Vagina (tissue), 2 donors: ENCODE measurements at regions not wholly inside any gene's neighbourhood (a gene's known extent, or its start where the extent isn't known, plus 50 kb on each side); places are given as distances from the start of the nearest gene placed in this dataset.

Experiments
- POLR2A ChIP-seq, 2 donors: fragments of 450-650 bp; IDR thresholded peaks; one replicate each; pipeline ENCODE4 v1.6.1; 2017; ENCODE audit warnings: antibody characterized with exemption in 2 of 2, mild to moderate bottlenecking in 2 of 2, moderate library complexity in 2 of 2
- TF ChIP-seq, protein P1 (sequence below), 3 experiments: fragments of 450-650 bp in 2 of 3; fragments of 200-600 bp in 1 of 3; sonication (generic) in 1 of 3; IDR thresholded peaks; one replicate each; pipeline ENCODE4 v1.5.1; 2017 to 2019; ENCODE audit warnings: antibody characterized with exemption in 3 of 3, mild to moderate bottlenecking in 2 of 3, moderate library complexity in 2 of 3

DNA sequence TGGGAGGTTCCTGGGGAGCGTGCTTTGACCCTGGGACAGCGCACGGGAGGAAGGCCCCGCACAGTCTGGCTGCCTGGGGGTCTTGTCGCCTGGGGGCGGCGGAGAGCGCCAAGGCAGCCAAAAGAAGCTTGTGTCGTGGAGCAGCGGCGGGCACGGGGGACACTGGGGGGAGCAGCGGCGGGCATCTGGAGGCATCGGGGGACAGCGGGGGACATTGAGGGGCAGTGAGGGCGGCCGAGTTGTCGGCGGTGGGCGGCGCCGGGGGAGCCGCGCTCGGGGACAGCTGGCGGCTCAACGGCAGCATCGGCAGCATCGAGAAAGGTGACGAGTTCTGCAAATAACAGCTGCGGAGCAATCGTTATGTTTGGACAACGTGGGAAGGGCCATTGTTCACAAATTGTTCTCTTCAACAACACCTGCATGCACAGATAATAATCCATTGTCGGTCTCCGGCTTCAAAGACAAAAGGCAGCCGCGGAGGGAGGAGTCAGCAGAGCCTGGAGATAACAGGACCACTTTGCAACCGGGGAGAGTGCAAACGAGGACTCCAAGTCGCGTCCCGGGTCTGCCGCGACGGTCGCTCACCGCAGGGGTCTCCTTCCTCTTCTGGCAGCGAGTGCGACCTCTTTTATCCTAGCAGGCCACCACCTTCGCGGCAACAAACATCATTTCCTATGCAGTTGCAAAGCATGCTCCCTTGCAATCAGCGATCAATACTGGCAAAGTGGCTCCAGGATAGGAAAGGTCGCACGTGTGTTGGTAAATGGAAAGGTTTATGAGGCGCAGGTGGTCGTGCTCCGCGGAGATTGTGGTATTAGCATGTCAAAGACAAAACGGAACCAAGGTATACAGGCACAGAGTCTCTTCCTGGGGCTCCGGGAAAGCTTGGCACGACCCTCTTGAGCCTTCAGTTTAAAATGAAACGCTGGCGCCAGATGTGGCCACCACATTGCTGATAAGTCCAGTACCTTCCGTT, 132.3 kb upstream of the DLX2 start:
- TF ChIP-seq, protein P1, sequence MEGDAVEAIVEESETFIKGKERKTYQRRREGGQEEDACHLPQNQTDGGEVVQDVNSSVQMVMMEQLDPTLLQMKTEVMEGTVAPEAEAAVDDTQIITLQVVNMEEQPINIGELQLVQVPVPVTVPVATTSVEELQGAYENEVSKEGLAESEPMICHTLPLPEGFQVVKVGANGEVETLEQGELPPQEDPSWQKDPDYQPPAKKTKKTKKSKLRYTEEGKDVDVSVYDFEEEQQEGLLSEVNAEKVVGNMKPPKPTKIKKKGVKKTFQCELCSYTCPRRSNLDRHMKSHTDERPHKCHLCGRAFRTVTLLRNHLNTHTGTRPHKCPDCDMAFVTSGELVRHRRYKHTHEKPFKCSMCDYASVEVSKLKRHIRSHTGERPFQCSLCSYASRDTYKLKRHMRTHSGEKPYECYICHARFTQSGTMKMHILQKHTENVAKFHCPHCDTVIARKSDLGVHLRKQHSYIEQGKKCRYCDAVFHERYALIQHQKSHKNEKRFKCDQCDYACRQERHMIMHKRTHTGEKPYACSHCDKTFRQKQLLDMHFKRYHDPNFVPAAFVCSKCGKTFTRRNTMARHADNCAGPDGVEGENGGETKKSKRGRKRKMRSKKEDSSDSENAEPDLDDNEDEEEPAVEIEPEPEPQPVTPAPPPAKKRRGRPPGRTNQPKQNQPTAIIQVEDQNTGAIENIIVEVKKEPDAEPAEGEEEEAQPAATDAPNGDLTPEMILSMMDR (IDR thresholded peaks at IDR 0.05), result no peak
- TF ChIP-seq POLR2A (IDR thresholded peaks at IDR 0.05), result no peak
